ENCODE measurements at regions not wholly inside any gene's neighbourhood (a gene's known extent, or its start where the extent isn't known, plus 50 kb on each side); places are given as distances from the start of the nearest gene placed in this dataset.

DNA sequence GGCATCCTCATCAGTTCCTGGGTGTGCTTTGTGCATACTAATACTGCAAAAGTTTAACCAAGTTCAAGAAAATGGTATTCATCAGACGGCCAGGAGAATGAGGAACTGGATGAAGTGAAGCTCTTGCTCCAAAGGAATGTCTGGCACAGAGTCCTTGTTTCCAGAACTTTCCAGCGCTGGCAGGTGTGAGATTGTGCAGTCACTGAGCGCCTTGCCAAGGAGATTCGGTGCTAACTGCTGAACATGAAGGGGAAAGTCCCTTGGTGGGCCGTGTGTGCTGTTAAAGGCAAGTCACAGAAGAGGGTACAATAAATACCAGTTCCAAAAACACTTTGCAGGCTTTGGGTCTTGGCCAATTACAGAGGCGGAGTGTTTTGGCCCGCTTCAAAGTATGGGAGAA lies 262.3 kb upstream of the SOX4 start:
- H3K27ac ChIP-seq (ENCODE audit: low read depth in 2 of 2, low read length in 2 of 2) = no peak overlapping the region
- no peak overlapping the region for H3K4me3 ChIP-seq (ENCODE audit: low read length in 3 of 3)
- TF ChIP-seq, protein P1, sequence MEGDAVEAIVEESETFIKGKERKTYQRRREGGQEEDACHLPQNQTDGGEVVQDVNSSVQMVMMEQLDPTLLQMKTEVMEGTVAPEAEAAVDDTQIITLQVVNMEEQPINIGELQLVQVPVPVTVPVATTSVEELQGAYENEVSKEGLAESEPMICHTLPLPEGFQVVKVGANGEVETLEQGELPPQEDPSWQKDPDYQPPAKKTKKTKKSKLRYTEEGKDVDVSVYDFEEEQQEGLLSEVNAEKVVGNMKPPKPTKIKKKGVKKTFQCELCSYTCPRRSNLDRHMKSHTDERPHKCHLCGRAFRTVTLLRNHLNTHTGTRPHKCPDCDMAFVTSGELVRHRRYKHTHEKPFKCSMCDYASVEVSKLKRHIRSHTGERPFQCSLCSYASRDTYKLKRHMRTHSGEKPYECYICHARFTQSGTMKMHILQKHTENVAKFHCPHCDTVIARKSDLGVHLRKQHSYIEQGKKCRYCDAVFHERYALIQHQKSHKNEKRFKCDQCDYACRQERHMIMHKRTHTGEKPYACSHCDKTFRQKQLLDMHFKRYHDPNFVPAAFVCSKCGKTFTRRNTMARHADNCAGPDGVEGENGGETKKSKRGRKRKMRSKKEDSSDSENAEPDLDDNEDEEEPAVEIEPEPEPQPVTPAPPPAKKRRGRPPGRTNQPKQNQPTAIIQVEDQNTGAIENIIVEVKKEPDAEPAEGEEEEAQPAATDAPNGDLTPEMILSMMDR (IDR thresholded peaks at IDR 0.05; ENCODE audit: borderline replicate concordance, extremely low read depth, insufficient read depth) = no peak
- H3K27me3 ChIP-seq (ENCODE audit: control insufficient read depth, insufficient read depth, low read length) = no peaks in the 10 kb centered on the region
- no peaks in the 10 kb centered on the region for H3K4me1 ChIP-seq (ENCODE audit: control insufficient read depth in 2 of 3, insufficient read depth in 2 of 3, low read depth in 1 of 3, low read length in 3 of 3)
- no peaks in the 10 kb centered on the region for H3K36me3 ChIP-seq (ENCODE audit: control insufficient read depth in 2 of 3, insufficient read depth in 3 of 3, low read length in 3 of 3)
- H3K9ac ChIP-seq (ENCODE audit: low read length in 3 of 3) = no peak overlapping the region
- FAIRE-seq = no peak
- DNase-seq = peak in 1 of 5 donors; percentile 81
- intact Hi-C loops (cut with DNase I) = no loop called here
- H3K9me3 ChIP-seq (ENCODE audit: control insufficient read depth in 2 of 3, insufficient read depth in 1 of 3, low read length in 3 of 3) = no peaks in the 10 kb centered on the region

GRCh38 chr6:21332077-21332476 lies 261.5 kb upstream of the SOX4 start:
- H3K36me3 ChIP-seq (ENCODE audit: control insufficient read depth in 2 of 3, insufficient read depth in 3 of 3, low read length in 3 of 3) = no peaks in the 10 kb centered on the region
- no peak overlapping the region for H3K9ac ChIP-seq (ENCODE audit: low read length in 3 of 3)
- FAIRE-seq = no peak
- H3K27me3 ChIP-seq (ENCODE audit: control insufficient read depth, insufficient read depth, low read length) = no peaks in the 10 kb centered on the region
- TF ChIP-seq, protein P1 (IDR thresholded peaks at IDR 0.05; ENCODE audit: borderline replicate concordance, extremely low read depth, insufficient read depth) = no peak
- H3K27ac ChIP-seq (ENCODE audit: low read depth in 2 of 2, low read length in 2 of 2) = no peak overlapping the region
- intact Hi-C loops (cut with DNase I) = no loop called here
- no peaks in the 10 kb centered on the region for H3K9me3 ChIP-seq (ENCODE audit: control insufficient read depth in 2 of 3, insufficient read depth in 1 of 3, low read length in 3 of 3)
- DNase-seq = no peak
- no peaks in the 10 kb centered on the region for H3K4me1 ChIP-seq (ENCODE audit: control insufficient read depth in 2 of 3, insufficient read depth in 2 of 3, low read depth in 1 of 3, low read length in 3 of 3)
- no peak overlapping the region for H3K4me3 ChIP-seq (ENCODE audit: low read length in 3 of 3)

DNA sequence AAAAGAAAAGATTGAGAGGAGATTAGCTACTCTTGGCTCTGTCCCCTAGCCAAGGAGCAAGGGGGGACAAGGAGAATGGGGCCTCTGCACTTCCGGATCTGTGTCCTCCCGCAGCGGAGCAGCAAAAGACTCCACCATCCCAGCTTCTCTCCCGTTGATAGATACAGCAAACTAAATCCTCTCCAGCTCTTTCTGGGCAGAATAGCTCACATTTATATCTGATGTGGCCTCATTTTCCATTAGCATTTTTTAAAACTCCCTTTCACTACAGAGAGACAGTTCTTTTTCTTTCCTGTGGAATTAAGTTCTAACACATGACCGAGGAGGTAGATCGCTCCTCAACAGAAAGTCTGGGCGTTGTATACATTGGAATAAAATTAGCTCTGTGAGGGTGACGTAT lies 260.9 kb upstream of the SOX4 start:
- Histone ChIP-seq H3K27me3 (ENCODE audit: control insufficient read depth, insufficient read depth, low read length) (no peaks in the 10 kb centered on the region), H3K9me3 (ENCODE audit: control insufficient read depth in 2 of 3, insufficient read depth in 1 of 3, low read length in 3 of 3) (no peaks in the 10 kb centered on the region), H3K9ac (ENCODE audit: low read length in 3 of 3) (no peak overlapping the region), H3K4me1 (ENCODE audit: control insufficient read depth in 2 of 3, insufficient read depth in 2 of 3, low read depth in 1 of 3, low read length in 3 of 3) (no peaks in the 10 kb centered on the region), H3K27ac (ENCODE audit: low read depth in 2 of 2, low read length in 2 of 2) (no peak overlapping the region), H3K4me3 (ENCODE audit: low read length in 3 of 3) (no peak overlapping the region), H3K36me3 (ENCODE audit: control insufficient read depth in 2 of 3, insufficient read depth in 3 of 3, low read length in 3 of 3) (no peaks in the 10 kb centered on the region)
- TF ChIP-seq, protein P1 (IDR thresholded peaks at IDR 0.05; ENCODE audit: borderline replicate concordance, extremely low read depth, insufficient read depth) = no peak
- no peak for FAIRE-seq
- intact Hi-C loops (cut with DNase I) = no loop called here
- no peak for DNase-seq

DNA sequence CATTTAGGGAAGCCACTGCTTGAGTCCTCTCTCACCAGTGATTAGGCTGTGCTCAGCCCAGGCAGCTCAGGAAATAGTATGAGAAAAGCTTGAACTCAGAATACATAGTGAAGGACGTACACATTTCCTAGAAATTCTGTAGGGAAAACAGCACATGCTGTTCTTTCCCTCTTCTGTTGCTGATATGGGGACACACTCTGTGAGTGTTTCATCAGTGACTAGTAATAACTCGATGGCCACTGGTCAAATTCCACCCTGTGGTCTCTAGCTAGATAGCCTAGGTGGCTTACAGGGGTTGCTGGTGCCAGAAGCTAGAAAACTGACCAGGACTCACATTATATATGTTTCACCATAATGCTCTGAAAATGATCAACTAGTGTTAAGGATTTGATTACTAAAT lies 259.8 kb upstream of the SOX4 start:
- no peak overlapping the region for H3K27ac ChIP-seq (ENCODE audit: low read depth in 2 of 2, low read length in 2 of 2)
- DNase-seq (no peak), FAIRE-seq (no peak)
- H3K4me3 ChIP-seq (ENCODE audit: low read length in 3 of 3) = no peak overlapping the region
- no peaks in the 10 kb centered on the region for H3K4me1 ChIP-seq (ENCODE audit: control insufficient read depth in 2 of 3, insufficient read depth in 2 of 3, low read depth in 1 of 3, low read length in 3 of 3)
- H3K27me3 ChIP-seq (ENCODE audit: control insufficient read depth, insufficient read depth, low read length) = no peaks in the 10 kb centered on the region
- H3K36me3 ChIP-seq (ENCODE audit: control insufficient read depth in 2 of 3, insufficient read depth in 3 of 3, low read length in 3 of 3) = no peaks in the 10 kb centered on the region
- TF ChIP-seq, protein P1 (IDR thresholded peaks at IDR 0.05; ENCODE audit: borderline replicate concordance, extremely low read depth, insufficient read depth) = no peak
- H3K9me3 ChIP-seq (ENCODE audit: control insufficient read depth in 2 of 3, insufficient read depth in 1 of 3, low read length in 3 of 3) = no peaks in the 10 kb centered on the region
- no peak overlapping the region for H3K9ac ChIP-seq (ENCODE audit: low read length in 3 of 3)
- intact Hi-C loops (cut with DNase I) = no loop called here

Data from kidney (tissue), 13 donors.